Endothelial cell of umbilical vein (primary cell): ENCODE measurements at regions not wholly inside any gene's neighbourhood (a gene's known extent, or its start where the extent isn't known, plus 50 kb on each side); places are given as distances from the start of the nearest gene placed in this dataset.

ENCODE experiments used
- BruUV-seq: library from RNA; stranded (reverse); fragments of 400-500 nt; replicated peaks from 2 replicates; lab custom pipeline; 2021; lab: Mats Ljungman, UMichigan
- CTCF ChIA-PET: fragments of 300-600, 350-600 bp; sonication (Branson Sonifier 250); formaldehyde crosslinking; loops from one replicate; lab custom pipeline; 2021; ENCODE audit warnings: antibody characterized with exemption, inconsistent platforms; lab: Charles Lee
- POLR2A ChIA-PET: fragments of 300-600, 350-600 bp; sonication (Branson Sonifier 250); formaldehyde crosslinking; loops from one replicate; lab custom pipeline; 2021; ENCODE audit warnings: antibody characterized with exemption, inconsistent platforms; lab: Charles Lee
- DNase-seq: peaks from one replicate; pipeline ENCODE4 v3.0.0-alpha.2; 2011; ENCODE audit warnings: low read depth, low spot score
- FAIRE-seq: peaks from 2 replicates; lab custom pipeline; 2011; peaks lifted over from hg19 to GRCh38; lab: Jason Lieb, UNC
- H2AFZ ChIP-seq: 2 replicates; pipeline ENCODE4 v1.6.0; 2012; ENCODE audit warnings: low read depth, low read length, control low read depth, inconsistent platforms
- H3K27ac ChIP-seq: 2 replicates; pipeline ENCODE4 v1.5.1; 2011; ENCODE audit warnings: low read depth, mild to moderate bottlenecking, control low read depth, low read length, moderate library complexity; ENCODE audit not compliant: insufficient read depth
- H3K27me3 ChIP-seq, 2 experiments: 2 replicates each; pipeline versions ENCODE4 v1.6.0 to v1.6.1; 2011; ENCODE audit warnings: low read length in 2 of 2, mixed read lengths in 1 of 2; ENCODE audit not compliant: control insufficient read depth in 2 of 2, insufficient read depth in 2 of 2
- H3K36me3 ChIP-seq, 2 experiments: 2 replicates in 1 of 2; 3 replicates in 1 of 2; pipeline ENCODE4 v1.5.1; 2011; ENCODE audit warnings: low read length in 2 of 2, mild to moderate bottlenecking in 1 of 2, moderate library complexity in 1 of 2; ENCODE audit not compliant: control insufficient read depth in 2 of 2, insufficient read depth in 2 of 2; ENCODE audit errors: extremely low read depth in 1 of 2
- H3K4me1 ChIP-seq: 3 replicates; pipeline ENCODE4 v1.5.1; 2011; ENCODE audit warnings: mild to moderate bottlenecking, low read length; ENCODE audit not compliant: control insufficient read depth, insufficient read depth; ENCODE audit errors: extremely low read depth
- H3K4me2 ChIP-seq: 2 replicates; pipeline ENCODE4 v1.6.1; 2011; ENCODE audit warnings: low read length, control low read depth, mixed read lengths; ENCODE audit not compliant: insufficient read depth
- H3K4me3 ChIP-seq, 3 experiments: fragments of 200-600 bp in 1 of 3; sonication (generic), shearing (Covaris generic) in 1 of 3; replicated peaks in 1 of 3; 2 replicates each; pipeline ENCODE4 v1.5.1; 2011 to 2016; ENCODE audit warnings: control low read depth in 3 of 3, low read length in 3 of 3, mild to moderate bottlenecking in 2 of 3, inconsistent platforms in 1 of 3, low read depth in 1 of 3, moderate library complexity in 1 of 3; ENCODE audit not compliant: insufficient read depth in 1 of 3
- H3K79me2 ChIP-seq: 2 replicates; pipeline ENCODE4 v1.6.0; 2012; ENCODE audit warnings: low read length, inconsistent platforms; ENCODE audit not compliant: control insufficient read depth, insufficient read depth
- H3K9ac ChIP-seq: replicated peaks from 2 replicates; pipeline ENCODE3; 2011; ENCODE audit warnings: low read length, control low read depth; ENCODE audit not compliant: insufficient read depth; ENCODE audit errors: extremely low read depth
- H3K9me1 ChIP-seq: replicated peaks from 3 replicates; pipeline ENCODE4 v1.6.0; 2011; ENCODE audit warnings: mild to moderate bottlenecking, low read length; ENCODE audit not compliant: control insufficient read depth, insufficient read depth; ENCODE audit errors: extremely low read depth
- H3K9me3 ChIP-seq: replicated peaks from 2 replicates; pipeline ENCODE4 v1.5.1; 2012; ENCODE audit warnings: low read length, inconsistent platforms; ENCODE audit not compliant: control insufficient read depth, insufficient read depth
- H4K20me1 ChIP-seq: replicated peaks from 2 replicates; pipeline ENCODE3; 2011; ENCODE audit warnings: mild to moderate bottlenecking, low read length; ENCODE audit not compliant: control insufficient read depth, insufficient read depth; ENCODE audit errors: extremely low read depth
- FOS ChIP-seq: IDR thresholded peaks from 2 replicates; pipeline ENCODE4 v1.6.1; 2011; ENCODE audit warnings: mild to moderate bottlenecking, low read length, moderate library complexity, borderline replicate concordance; ENCODE audit not compliant: insufficient read depth
- JUN ChIP-seq: IDR thresholded peaks from 2 replicates; pipeline ENCODE4 v1.6.1; 2011; ENCODE audit warnings: borderline replicate concordance, low read depth; ENCODE audit not compliant: insufficient read length, insufficient read depth
- MAX ChIP-seq: IDR thresholded peaks from 2 replicates; pipeline ENCODE4 v1.6.1; 2011; ENCODE audit not compliant: insufficient read depth, insufficient read length
- MYC ChIP-seq: IDR thresholded peaks from one replicate; pipeline ENCODE4 v1.6.1; 2011; ENCODE audit warnings: mild to moderate bottlenecking, low read depth, low read length
- POLR2A ChIP-seq: IDR thresholded peaks from 2 replicates; pipeline ENCODE4 v1.6.1; 2012; ENCODE audit warnings: low read depth, mild to moderate bottlenecking, control low read depth, low read length
- POLR2AphosphoS5 ChIP-seq: IDR thresholded peaks from 2 replicates; pipeline ENCODE4 v1.6.1; 2012; ENCODE audit warnings: low read depth, mild to moderate bottlenecking, control low read depth, low read length, moderate library complexity; ENCODE audit not compliant: insufficient read depth
- dilution Hi-C: fragments of 300-500 bp; cut with MboI; formaldehyde crosslinking; loops from one replicate; pipeline ENCODE4 v1.15.0; 2019; ENCODE audit warnings: low sequenced_read_pairs; ENCODE audit not compliant: extremely low pct_ligation_motif_present
- intact Hi-C: fragments of 100-400 bp; cut with micrococcal nuclease; formaldehyde crosslinking; loops from one replicate; pipeline ENCODE4 v1.10.0; 2022
- TF ChIP-seq, protein P1 (sequence below), 2 donors: IDR thresholded peaks; 1 replicate in 1 of 2; 2 replicates in 1 of 2; pipeline ENCODE4 v1.5.1; 2011; ENCODE audit warnings: low read length in 2 of 2, mild to moderate bottlenecking in 2 of 2, moderate library complexity in 2 of 2, control low read depth in 1 of 2, inconsistent platforms in 1 of 2, low read depth in 1 of 2; ENCODE audit not compliant: insufficient read depth in 1 of 2; ENCODE audit errors: extremely low read depth in 1 of 2

DNA sequence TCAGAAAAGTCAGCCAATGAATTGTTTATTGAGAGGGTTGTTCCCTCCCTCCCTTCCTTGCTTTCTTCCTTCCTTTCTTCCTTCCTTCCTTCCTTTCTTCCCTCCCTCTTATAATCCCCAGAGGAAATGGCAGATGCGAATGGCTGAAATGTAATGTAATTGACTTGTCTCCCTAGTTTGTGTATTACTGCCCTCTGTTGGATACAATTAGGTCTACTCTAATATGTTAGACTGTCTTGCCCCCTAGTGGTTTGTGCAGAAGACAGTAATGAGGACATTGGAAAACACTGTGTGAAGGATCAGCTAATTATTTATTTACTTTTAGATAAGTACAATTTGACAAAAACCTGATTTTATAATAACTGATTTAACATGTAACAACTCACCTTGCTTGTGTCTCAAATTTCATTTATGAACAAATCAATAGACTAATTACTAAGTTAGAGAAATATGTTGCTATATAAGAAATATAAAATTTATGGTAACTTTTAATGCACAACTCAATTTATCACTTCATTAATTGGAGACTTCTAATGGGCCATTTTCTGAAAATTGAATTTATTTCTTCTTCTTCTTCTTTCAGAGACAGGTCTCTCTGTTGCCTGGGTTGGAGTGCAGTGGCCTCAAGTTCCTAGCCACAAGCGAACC, 229.8 kb upstream of the LRIG3 start:
- DNase-seq (peak; percentile 89), FAIRE-seq (peak; percentile 94)
- POLR2A ChIA-PET: no interaction called here
- Histone ChIP-seq H3K27me3 (peaks cover 0 to 2% of the 10 kb centered on the region in 2 experiments), H3K9me3 (no peaks in the 10 kb centered on the region), H4K20me1 (no peaks in the 10 kb centered on the region), H3K27ac (no peak overlapping the region), H3K36me3 (no peaks in the 10 kb centered on the region), H3K9ac (no peak overlapping the region), H3K79me2 (no peaks in the 10 kb centered on the region), H3K4me3 (no peak overlapping the region), H3K9me1 (no peaks in the 10 kb centered on the region), H3K4me2 (no peak overlapping the region), H3K4me1 (no peaks in the 10 kb centered on the region), H2AFZ (no peak overlapping the region)
- CTCF ChIA-PET: interaction anchor here (0.5 to 5.9 kb wide), 33 partner anchors 9 to 1167 kb away, joined by 3 to 171 read pairs (median 4); no protein-coding TSS in a partner anchor
- no TSS peak for BruUV-seq
- no peak for TF ChIP-seq POLR2AphosphoS5
- TF ChIP-seq, protein P1, sequence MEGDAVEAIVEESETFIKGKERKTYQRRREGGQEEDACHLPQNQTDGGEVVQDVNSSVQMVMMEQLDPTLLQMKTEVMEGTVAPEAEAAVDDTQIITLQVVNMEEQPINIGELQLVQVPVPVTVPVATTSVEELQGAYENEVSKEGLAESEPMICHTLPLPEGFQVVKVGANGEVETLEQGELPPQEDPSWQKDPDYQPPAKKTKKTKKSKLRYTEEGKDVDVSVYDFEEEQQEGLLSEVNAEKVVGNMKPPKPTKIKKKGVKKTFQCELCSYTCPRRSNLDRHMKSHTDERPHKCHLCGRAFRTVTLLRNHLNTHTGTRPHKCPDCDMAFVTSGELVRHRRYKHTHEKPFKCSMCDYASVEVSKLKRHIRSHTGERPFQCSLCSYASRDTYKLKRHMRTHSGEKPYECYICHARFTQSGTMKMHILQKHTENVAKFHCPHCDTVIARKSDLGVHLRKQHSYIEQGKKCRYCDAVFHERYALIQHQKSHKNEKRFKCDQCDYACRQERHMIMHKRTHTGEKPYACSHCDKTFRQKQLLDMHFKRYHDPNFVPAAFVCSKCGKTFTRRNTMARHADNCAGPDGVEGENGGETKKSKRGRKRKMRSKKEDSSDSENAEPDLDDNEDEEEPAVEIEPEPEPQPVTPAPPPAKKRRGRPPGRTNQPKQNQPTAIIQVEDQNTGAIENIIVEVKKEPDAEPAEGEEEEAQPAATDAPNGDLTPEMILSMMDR (IDR thresholded peaks at IDR 0.05; ENCODE audit: extremely low read depth in 1 of 2, insufficient read depth in 1 of 2, low read depth in 1 of 2, low read length in 2 of 2): peak; percentile 79 to 83
- dilution Hi-C loops: no loop called here
- intact Hi-C loops: loop anchor here (1.0 to 10.0 kb wide), 5 partner anchors 37 to 1167 kb away; no protein-coding TSS in a partner anchor

GRCh38 chr12:59147791-59148190, 227.5 kb upstream of the LRIG3 start:
- H3K36me3 ChIP-seq: no peaks in the 10 kb centered on the region
- no peaks in the 10 kb centered on the region for H3K27me3 ChIP-seq
- intact Hi-C loops (no loop called here), dilution Hi-C loops (no loop called here)
- H2AFZ ChIP-seq: no peak overlapping the region
- no peaks in the 10 kb centered on the region for H3K9me1 ChIP-seq
- H3K9me3 ChIP-seq: no peaks in the 10 kb centered on the region
- H3K79me2 ChIP-seq: no peaks in the 10 kb centered on the region
- DNase-seq (no peak), FAIRE-seq (no peak)
- BruUV-seq: no TSS peak
- H3K4me1 ChIP-seq: no peaks in the 10 kb centered on the region
- TF ChIP-seq JUN: no peak
- no peak for TF ChIP-seq MAX
- no peak for TF ChIP-seq FOS
- no peak for TF ChIP-seq POLR2AphosphoS5
- no peak for TF ChIP-seq MYC
- TF ChIP-seq, protein P1 (IDR thresholded peaks at IDR 0.05; ENCODE audit: extremely low read depth in 1 of 2, insufficient read depth in 1 of 2, low read depth in 1 of 2, low read length in 2 of 2): no peak
- TF ChIP-seq POLR2A: no peak
- no peak overlapping the region for H3K9ac ChIP-seq
- no peak overlapping the region for H3K4me3 ChIP-seq
- no peak overlapping the region for H3K27ac ChIP-seq
- ChIA-PET CTCF (no interaction called here), POLR2A (no interaction called here)
- H3K4me2 ChIP-seq: no peak overlapping the region
- H4K20me1 ChIP-seq: no peaks in the 10 kb centered on the region
